Breast epithelium (tissue), 4 donors: ENCODE measurements at regions not wholly inside any gene's neighbourhood (a gene's known extent, or its start where the extent isn't known, plus 50 kb on each side); places are given as distances from the start of the nearest gene placed in this dataset.

ENCODE experiments used
- DNase-seq, 2 donors: peaks; one replicate each; pipeline ENCODE4 v3.0.0-alpha.2; 2019; ENCODE audit warnings: low spot score in 2 of 2
- H3K27ac ChIP-seq, 2 donors: fragments of 200-600 bp; sonication (generic) in 1 of 2; one replicate each; pipeline ENCODE4 v1.5.1; 2016 to 2019; ENCODE audit warnings: mild to moderate bottlenecking in 1 of 2
- H3K27me3 ChIP-seq, 2 donors: fragments of 200-600 bp; sonication (generic) in 1 of 2; one replicate each; pipeline versions ENCODE4 v1.5.1 to v1.6.0; 2017 to 2019; ENCODE audit warnings: control low read depth in 1 of 2, mild to moderate bottlenecking in 1 of 2
- H3K36me3 ChIP-seq: fragments of 200-600 bp; one replicate; pipeline ENCODE4 v1.5.1; 2019
- H3K4me1 ChIP-seq, 2 donors: fragments of 200-600 bp; sonication (generic); one replicate each; pipeline ENCODE4 v1.5.1; 2016 to 2019; ENCODE audit warnings: control low read depth in 1 of 2
- H3K4me3 ChIP-seq, 3 donors: fragments of 200-600 bp; sonication (generic); 1 replicate in 2 of 3; 2 replicates in 1 of 3; pipeline ENCODE4 v1.5.1; 2016 to 2019; ENCODE audit warnings: mild to moderate bottlenecking in 3 of 3, moderate library complexity in 2 of 3
- H3K9me3 ChIP-seq, 2 donors: fragments of 200-600 bp; sonication (generic) in 1 of 2; one replicate each; pipeline ENCODE4 v1.5.1; 2016 to 2019; ENCODE audit warnings: control low read depth in 1 of 2
- POLR2A ChIP-seq: fragments of 450-650 bp; IDR thresholded peaks from one replicate; pipeline ENCODE4 v1.6.1; 2016; ENCODE audit warnings: antibody characterized with exemption, mild to moderate bottlenecking, moderate library complexity
- POLR2AphosphoS5 ChIP-seq, 3 donors: sonication (generic); formaldehyde crosslinking; IDR thresholded peaks; one replicate each; pipeline ENCODE4 v1.6.1; 2017; ENCODE audit warnings: antibody characterized with exemption in 3 of 3
- intact Hi-C: fragments of 100-400 bp; cut with DNase I; formaldehyde crosslinking; loops from one replicate; pipeline ENCODE4 v1.15.1; 2023; ENCODE audit warnings: low total_unique reads
- TF ChIP-seq, protein P1 (sequence below), 3 donors: fragments of 450-650 bp; IDR thresholded peaks; one replicate each; pipeline ENCODE4 v1.5.1; 2016 to 2017; ENCODE audit warnings: antibody characterized with exemption in 3 of 3, mild to moderate bottlenecking in 3 of 3, moderate library complexity in 3 of 3

DNA sequence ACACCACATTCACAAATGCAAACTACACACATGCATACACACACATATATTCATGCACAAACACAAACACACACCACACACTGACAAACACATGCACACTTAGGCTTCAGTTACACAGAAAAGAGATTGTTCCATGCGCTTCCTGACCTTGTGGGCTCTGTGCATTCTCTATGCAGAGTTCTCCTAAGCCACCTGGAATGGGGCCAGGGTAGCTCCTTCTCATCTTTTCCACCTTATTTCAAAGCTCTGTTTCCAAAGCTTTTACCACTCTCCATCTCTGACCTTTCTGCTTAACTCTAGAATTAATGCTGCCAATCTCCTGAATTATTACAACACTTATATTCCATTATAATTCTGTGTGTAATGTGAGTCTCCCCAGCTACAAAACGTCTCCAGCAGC, 522.3 kb upstream of the MYT1L start:
- Histone ChIP-seq H3K4me3 (no peak overlapping the region), H3K36me3 (no peaks in the 10 kb centered on the region), H3K4me1 (no peaks in the 10 kb centered on the region), H3K9me3 (no peaks in the 10 kb centered on the region), H3K27ac (no peak overlapping the region), H3K27me3 (no peaks in the 10 kb centered on the region)
- TF ChIP-seq POLR2A (no peak), POLR2AphosphoS5 (IDR thresholded peaks at IDR 0.05) (no peak)
- TF ChIP-seq, protein P1, sequence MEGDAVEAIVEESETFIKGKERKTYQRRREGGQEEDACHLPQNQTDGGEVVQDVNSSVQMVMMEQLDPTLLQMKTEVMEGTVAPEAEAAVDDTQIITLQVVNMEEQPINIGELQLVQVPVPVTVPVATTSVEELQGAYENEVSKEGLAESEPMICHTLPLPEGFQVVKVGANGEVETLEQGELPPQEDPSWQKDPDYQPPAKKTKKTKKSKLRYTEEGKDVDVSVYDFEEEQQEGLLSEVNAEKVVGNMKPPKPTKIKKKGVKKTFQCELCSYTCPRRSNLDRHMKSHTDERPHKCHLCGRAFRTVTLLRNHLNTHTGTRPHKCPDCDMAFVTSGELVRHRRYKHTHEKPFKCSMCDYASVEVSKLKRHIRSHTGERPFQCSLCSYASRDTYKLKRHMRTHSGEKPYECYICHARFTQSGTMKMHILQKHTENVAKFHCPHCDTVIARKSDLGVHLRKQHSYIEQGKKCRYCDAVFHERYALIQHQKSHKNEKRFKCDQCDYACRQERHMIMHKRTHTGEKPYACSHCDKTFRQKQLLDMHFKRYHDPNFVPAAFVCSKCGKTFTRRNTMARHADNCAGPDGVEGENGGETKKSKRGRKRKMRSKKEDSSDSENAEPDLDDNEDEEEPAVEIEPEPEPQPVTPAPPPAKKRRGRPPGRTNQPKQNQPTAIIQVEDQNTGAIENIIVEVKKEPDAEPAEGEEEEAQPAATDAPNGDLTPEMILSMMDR (IDR thresholded peaks at IDR 0.05): no peak
- intact Hi-C loops: no loop called here
- DNase-seq: no peak

DNA sequence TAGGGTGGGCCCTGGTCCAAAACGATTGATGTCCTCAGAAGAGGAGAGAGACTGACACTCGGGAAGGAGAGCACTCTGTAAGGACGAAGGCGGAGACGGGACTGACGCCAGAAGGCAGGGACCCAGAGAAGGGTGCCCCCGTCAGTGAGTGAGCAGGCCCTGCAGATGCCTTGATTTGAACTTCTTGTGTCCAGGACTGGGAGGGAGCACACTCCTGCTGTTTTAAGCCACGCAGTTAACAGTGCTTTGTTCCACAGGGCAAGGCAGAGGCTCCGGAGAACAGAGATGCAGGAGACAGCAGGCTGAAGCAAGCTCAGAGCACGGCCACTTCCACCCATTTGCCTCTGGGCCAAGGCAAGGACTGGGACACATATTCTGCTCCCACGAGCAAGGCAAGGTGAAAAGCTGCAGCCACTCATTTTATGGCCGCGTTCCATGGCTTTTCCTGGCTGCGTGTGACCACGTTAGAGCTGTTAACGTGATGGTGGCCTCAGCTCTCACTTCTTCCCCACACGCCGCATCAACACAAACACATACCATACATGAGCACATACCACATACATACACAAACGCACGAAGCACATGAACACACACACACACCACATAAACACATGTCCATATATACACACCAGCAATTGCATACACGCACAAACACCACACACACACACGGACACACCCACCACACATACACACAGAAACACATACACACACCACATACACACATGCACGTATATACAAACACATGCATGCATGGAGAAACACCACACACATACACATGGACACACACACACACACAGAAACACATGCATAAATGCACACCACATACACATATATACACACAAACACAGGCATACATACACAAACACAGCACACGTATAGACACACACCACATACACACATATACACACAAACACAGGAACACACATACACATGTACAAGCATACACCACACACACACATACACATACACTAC, 521.0 kb upstream of the MYT1L start:
- Histone ChIP-seq H3K9me3 (no peaks in the 10 kb centered on the region), H3K4me1 (no peaks in the 10 kb centered on the region), H3K36me3 (no peaks in the 10 kb centered on the region), H3K4me3 (no peak overlapping the region), H3K27me3 (no peaks in the 10 kb centered on the region), H3K27ac (no peak overlapping the region)
- DNase-seq: no peak
- intact Hi-C loops: no loop called here
- TF ChIP-seq POLR2A (no peak), POLR2AphosphoS5 (IDR thresholded peaks at IDR 0.05) (no peak)
- TF ChIP-seq, protein P1 (IDR thresholded peaks at IDR 0.05): no peak

DNA sequence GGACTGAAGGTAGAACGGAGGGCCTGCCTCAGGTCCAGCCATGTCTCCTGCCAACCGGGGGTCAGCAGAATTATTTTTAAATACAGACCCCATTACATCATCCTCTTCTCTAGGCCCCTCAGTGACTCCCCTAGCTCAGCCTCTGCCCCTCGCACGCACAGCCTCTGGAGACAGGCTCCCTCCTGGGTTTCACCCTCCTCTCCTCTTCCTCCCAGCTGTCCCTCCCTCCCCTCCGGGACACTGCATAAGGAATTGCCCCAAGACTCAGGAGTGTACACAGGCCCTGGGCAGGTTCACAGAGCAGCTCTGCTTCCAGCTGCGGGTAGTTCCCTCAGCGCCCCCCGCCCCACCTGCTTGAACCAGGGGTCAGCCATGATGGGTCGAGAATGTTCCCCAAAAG, 520.2 kb upstream of the MYT1L start:
- Histone ChIP-seq H3K27ac (no peak overlapping the region), H3K9me3 (no peaks in the 10 kb centered on the region), H3K36me3 (no peaks in the 10 kb centered on the region), H3K4me3 (no peak overlapping the region), H3K4me1 (no peaks in the 10 kb centered on the region), H3K27me3 (no peaks in the 10 kb centered on the region)
- no peak for DNase-seq
- TF ChIP-seq POLR2A (no peak), POLR2AphosphoS5 (IDR thresholded peaks at IDR 0.05) (no peak)
- TF ChIP-seq, protein P1 (IDR thresholded peaks at IDR 0.05): no peak
- intact Hi-C loops: no loop called here

DNA sequence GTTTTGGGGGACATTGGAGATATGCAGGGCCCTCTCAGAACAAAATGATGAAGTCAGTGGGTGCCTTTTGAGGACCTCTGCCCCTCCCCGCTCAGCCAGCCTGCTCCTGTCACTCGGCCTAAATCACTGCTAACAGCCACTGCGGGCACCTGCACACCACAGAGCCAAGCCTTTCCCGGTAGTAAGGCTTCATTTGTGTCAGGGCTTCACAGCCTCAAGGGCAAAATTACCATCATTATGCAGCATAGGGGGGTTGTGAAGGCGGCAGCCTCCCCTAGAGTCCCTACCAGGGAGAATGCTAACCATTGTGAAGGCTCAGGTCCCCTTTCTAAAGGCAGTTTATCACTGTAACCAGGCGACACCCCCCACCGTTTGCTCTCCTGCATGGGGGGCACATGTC, 519.8 kb upstream of the MYT1L start:
- Histone ChIP-seq H3K4me1 (no peaks in the 10 kb centered on the region), H3K36me3 (no peaks in the 10 kb centered on the region), H3K9me3 (no peaks in the 10 kb centered on the region), H3K4me3 (no peak overlapping the region), H3K27ac (no peak overlapping the region), H3K27me3 (no peaks in the 10 kb centered on the region)
- no peak for TF ChIP-seq POLR2A
- TF ChIP-seq, protein P1 (IDR thresholded peaks at IDR 0.05): no peak
- TF ChIP-seq POLR2AphosphoS5 (IDR thresholded peaks at IDR 0.05): no peak
- no peak for DNase-seq
- intact Hi-C loops: no loop called here

DNA sequence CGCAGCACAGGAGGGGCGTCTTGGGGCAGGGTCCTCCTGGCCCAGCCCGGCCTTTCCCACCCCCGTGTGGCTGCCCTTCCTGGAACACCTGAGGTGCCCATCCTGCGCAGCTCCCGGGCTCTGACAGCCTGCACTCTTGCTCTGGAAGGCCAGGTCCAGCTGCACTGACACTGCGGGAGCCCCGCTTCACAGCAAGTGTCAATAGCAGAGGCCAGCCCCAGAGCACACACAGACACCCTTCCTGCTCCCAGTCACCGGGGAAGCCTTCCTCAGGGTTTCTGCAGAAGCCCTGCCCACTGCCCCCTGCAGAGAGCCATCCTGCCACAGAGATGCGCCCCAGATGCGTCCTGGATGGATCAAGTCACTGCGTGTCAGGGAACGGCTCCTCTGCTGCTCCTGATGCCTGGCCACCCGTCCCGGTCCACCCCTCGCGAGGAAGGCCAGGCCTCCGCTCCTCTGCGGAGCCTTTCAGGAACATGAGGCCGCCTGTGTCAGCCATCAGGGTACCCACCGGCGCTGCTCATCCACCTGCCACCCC, 519.2 kb upstream of the MYT1L start:
- no peaks in the 10 kb centered on the region for H3K4me1 ChIP-seq
- TF ChIP-seq POLR2AphosphoS5 (IDR thresholded peaks at IDR 0.05): no peak
- TF ChIP-seq POLR2A: no peak
- TF ChIP-seq, protein P1 (IDR thresholded peaks at IDR 0.05): no peak
- intact Hi-C loops: no loop called here
- DNase-seq: no peak
- H3K9me3 ChIP-seq: no peaks in the 10 kb centered on the region
- H3K4me3 ChIP-seq: no peak overlapping the region
- no peaks in the 10 kb centered on the region for H3K36me3 ChIP-seq
- no peak overlapping the region for H3K27ac ChIP-seq
- no peaks in the 10 kb centered on the region for H3K27me3 ChIP-seq
